ENCODE measurements at regions not wholly inside any gene's neighbourhood (a gene's known extent, or its start where the extent isn't known, plus 50 kb on each side); places are given as distances from the start of the nearest gene placed in this dataset.

DNA sequence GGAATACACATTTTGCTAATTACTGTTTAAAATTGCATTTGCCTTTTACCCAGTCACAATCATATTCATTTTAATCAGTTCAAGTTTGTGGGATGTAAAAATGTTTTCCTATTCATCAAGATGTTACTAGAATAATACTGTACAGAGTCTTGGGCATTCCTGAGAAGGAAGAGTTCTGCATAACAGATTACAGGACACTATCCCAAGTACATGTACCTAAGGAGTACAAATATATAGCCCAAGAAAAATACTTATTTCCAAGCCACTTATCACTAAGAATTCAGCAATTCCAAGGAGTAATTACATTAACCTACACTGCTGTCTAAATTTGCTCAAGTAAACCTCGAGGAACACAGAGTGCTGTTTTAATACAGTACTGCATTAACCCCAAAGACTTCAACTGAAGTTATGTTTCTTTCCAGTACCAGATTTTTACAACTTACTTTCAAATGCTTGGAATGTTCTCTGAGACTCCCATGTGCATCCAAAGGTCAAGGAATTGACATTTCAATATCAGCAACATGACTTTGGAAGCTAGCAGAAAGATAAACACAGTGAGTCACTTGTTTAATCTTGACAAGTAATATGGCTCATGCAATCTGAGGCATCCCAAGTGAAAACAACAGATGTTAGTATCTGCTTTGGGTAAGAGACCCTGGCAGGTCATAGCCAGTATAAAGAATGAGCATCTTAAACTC lies 125.4 kb upstream of the BET1 start:
- intact Hi-C loops (cut with DNase I), result no loop called here
- no peak for TF ChIP-seq CTCF (IDR thresholded peaks at IDR 0.05; ENCODE audit: borderline replicate concordance, extremely low read depth, insufficient read depth)
- DNase-seq (peak in 2 of 5 donors; percentile 14 to 17), FAIRE-seq (no peak)
- H3K27me3 ChIP-seq (ENCODE audit: control insufficient read depth, insufficient read depth, low read length), result no peaks in the 10 kb centered on the region
- no peak overlapping the region for H3K4me3 ChIP-seq (ENCODE audit: low read length in 3 of 3)
- no peak overlapping the region for H3K9ac ChIP-seq (ENCODE audit: low read length in 3 of 3)
- H3K9me3 ChIP-seq (ENCODE audit: control insufficient read depth in 2 of 3, insufficient read depth in 1 of 3, low read length in 3 of 3), result no peaks in the 10 kb centered on the region
- H3K36me3 ChIP-seq (ENCODE audit: control insufficient read depth in 2 of 3, insufficient read depth in 3 of 3, low read length in 3 of 3), result no peaks in the 10 kb centered on the region
- no peaks in the 10 kb centered on the region for H3K4me1 ChIP-seq (ENCODE audit: control insufficient read depth in 2 of 3, insufficient read depth in 2 of 3, low read depth in 1 of 3, low read length in 3 of 3)
- H3K27ac ChIP-seq (ENCODE audit: low read depth in 2 of 2, low read length in 2 of 2), result no peak overlapping the region

DNA sequence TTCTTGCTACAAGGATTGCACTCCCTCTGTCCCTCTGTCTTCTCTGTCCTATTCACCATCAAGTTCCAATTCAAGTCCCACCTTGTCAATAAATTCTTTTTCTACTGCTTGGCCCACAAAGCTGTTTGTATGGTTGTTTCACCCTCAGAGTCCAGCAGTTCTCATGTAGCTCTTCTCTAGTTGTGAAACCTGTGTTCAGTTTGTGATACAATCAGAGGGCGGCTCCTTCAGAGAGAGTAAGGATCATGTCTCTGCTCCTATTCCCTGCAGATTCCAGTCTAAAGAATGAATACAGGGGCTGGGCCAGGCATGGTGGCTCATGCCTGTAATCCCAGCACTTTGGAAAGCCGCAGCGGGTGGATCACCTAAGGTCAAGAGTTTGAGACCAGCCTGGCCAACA lies 126.6 kb upstream of the BET1 start:
- no peaks in the 10 kb centered on the region for H3K9me3 ChIP-seq (ENCODE audit: control insufficient read depth in 2 of 3, insufficient read depth in 1 of 3, low read length in 3 of 3)
- H3K4me3 ChIP-seq (ENCODE audit: low read length in 3 of 3), result no peak overlapping the region
- H3K4me1 ChIP-seq (ENCODE audit: control insufficient read depth in 2 of 3, insufficient read depth in 2 of 3, low read depth in 1 of 3, low read length in 3 of 3), result no peaks in the 10 kb centered on the region
- H3K9ac ChIP-seq (ENCODE audit: low read length in 3 of 3), result no peak overlapping the region
- H3K27me3 ChIP-seq (ENCODE audit: control insufficient read depth, insufficient read depth, low read length), result no peaks in the 10 kb centered on the region
- DNase-seq (no peak), FAIRE-seq (no peak)
- no peak overlapping the region for H3K27ac ChIP-seq (ENCODE audit: low read depth in 2 of 2, low read length in 2 of 2)
- intact Hi-C loops (cut with DNase I), result no loop called here
- no peak for TF ChIP-seq CTCF (IDR thresholded peaks at IDR 0.05; ENCODE audit: borderline replicate concordance, extremely low read depth, insufficient read depth)
- no peaks in the 10 kb centered on the region for H3K36me3 ChIP-seq (ENCODE audit: control insufficient read depth in 2 of 3, insufficient read depth in 3 of 3, low read length in 3 of 3)

DNA sequence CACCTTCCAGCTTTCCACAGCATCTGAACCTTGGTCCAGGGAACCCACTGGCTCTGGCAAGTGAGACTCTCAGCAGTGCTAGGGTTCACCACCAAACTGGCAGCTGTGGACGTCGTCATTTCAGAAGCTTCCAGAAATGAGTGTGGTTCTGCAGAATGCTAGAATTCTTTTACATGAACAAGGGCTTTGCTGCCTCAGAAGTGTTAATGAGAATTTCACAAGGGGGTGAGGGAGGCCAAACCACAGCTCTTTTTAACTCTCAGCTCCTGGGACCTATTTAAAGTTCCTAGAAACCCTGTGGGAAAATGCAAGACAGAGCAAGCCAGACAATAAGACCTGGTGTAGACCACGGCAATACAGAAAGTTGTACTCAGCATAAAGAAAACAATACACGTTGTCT lies 129.3 kb upstream of the BET1 start:
- Histone ChIP-seq H3K4me3 (ENCODE audit: low read length in 3 of 3) (no peak overlapping the region), H3K36me3 (ENCODE audit: control insufficient read depth in 2 of 3, insufficient read depth in 3 of 3, low read length in 3 of 3) (no peaks in the 10 kb centered on the region), H3K4me1 (ENCODE audit: control insufficient read depth in 2 of 3, insufficient read depth in 2 of 3, low read depth in 1 of 3, low read length in 3 of 3) (no peaks in the 10 kb centered on the region), H3K9me3 (ENCODE audit: control insufficient read depth in 2 of 3, insufficient read depth in 1 of 3, low read length in 3 of 3) (no peaks in the 10 kb centered on the region), H3K27ac (ENCODE audit: low read depth in 2 of 2, low read length in 2 of 2) (no peak overlapping the region), H3K27me3 (ENCODE audit: control insufficient read depth, insufficient read depth, low read length) (no peaks in the 10 kb centered on the region), H3K9ac (ENCODE audit: low read length in 3 of 3) (no peak overlapping the region)
- intact Hi-C loops (cut with DNase I), result no loop called here
- no peak for TF ChIP-seq CTCF (IDR thresholded peaks at IDR 0.05; ENCODE audit: borderline replicate concordance, extremely low read depth, insufficient read depth)
- no peak for DNase-seq
- no peak for FAIRE-seq

GRCh38 chr7:94135180-94135579 lies 131.0 kb upstream of the BET1 start:
- no peak overlapping the region for H3K27ac ChIP-seq (ENCODE audit: low read depth in 2 of 2, low read length in 2 of 2)
- no peaks in the 10 kb centered on the region for H3K4me1 ChIP-seq (ENCODE audit: control insufficient read depth in 2 of 3, insufficient read depth in 2 of 3, low read depth in 1 of 3, low read length in 3 of 3)
- H3K36me3 ChIP-seq (ENCODE audit: control insufficient read depth in 2 of 3, insufficient read depth in 3 of 3, low read length in 3 of 3), result no peaks in the 10 kb centered on the region
- DNase-seq, result no peak
- no peak for FAIRE-seq
- no peak for TF ChIP-seq CTCF (IDR thresholded peaks at IDR 0.05; ENCODE audit: borderline replicate concordance, extremely low read depth, insufficient read depth)
- no peak overlapping the region for H3K4me3 ChIP-seq (ENCODE audit: low read length in 3 of 3)
- H3K27me3 ChIP-seq (ENCODE audit: control insufficient read depth, insufficient read depth, low read length), result no peaks in the 10 kb centered on the region
- intact Hi-C loops (cut with DNase I), result no loop called here
- no peaks in the 10 kb centered on the region for H3K9me3 ChIP-seq (ENCODE audit: control insufficient read depth in 2 of 3, insufficient read depth in 1 of 3, low read length in 3 of 3)
- H3K9ac ChIP-seq (ENCODE audit: low read length in 3 of 3), result no peak overlapping the region
